NCI-H187 (cell line): ENCODE measurements at regions not wholly inside any gene's neighbourhood (a gene's known extent, or its start where the extent isn't known, plus 50 kb on each side); places are given as distances from the start of the nearest gene placed in this dataset.

ENCODE experiments used
- DNase-seq, 2 experiments: peaks; one replicate each; lab custom pipeline; 2025; lab: John Stamatoyannopoulos, UW

GRCh38 chr2:5236249-5236648 is 455.9 kb upstream of the SOX11 start:
- no peak for DNase-seq

DNA sequence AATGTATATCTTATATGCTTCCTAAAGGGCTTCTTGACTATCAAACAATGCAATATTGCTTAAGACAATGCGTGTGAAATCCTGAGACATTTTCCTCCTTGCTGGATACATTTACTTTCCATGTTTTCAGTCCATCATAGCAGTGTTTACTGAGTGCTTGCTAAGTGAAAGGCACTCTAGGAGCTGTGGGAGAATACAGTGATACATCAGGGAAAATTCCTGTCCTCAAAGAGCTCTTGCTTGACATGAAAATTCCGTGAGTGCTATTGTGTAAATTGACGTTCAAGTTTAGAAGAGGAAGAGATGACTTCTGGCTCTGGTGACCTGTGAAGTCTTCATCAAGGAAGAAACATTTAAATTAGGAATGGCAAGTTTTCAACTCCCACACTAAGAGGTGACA is 449.4 kb upstream of the SOX11 start:
- DNase-seq = no peak

GRCh38 chr2:5250482-5250881 is 441.7 kb upstream of the SOX11 start:
- DNase-seq = no peak

GRCh38 chr2:5253263-5253662 is 438.9 kb upstream of the SOX11 start:
- DNase-seq = no peak

DNA sequence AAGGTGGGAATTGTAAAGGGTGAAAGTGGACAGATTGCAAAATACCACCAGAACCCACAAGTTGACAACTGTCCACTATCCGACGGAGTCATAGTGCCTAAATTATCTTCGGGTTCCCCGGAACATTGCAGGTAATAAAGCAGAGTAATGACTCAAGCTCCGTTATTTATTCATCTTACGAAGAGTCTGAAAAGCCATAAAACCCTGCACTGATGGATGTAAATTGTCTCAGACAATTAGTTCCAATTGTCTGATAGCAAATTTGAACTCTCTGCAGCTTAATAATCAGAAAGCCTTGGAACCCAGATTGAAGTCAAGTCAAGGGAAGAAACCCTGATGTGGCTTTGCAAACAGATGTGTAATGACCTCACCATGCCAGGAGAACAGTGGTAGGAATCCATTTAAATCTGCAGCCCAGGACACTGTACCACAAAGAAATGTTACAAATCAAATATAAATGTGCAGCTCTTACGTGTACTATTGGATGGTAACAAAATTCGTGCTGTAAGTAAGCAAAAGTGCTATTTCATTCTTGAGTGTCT is 437.3 kb upstream of the SOX11 start:
- no peak for DNase-seq

- no peak for DNase-seq
These were observed 428.9 kb upstream of the SOX11 start for GRCh38 chr2:5263291-5263690.

DNA sequence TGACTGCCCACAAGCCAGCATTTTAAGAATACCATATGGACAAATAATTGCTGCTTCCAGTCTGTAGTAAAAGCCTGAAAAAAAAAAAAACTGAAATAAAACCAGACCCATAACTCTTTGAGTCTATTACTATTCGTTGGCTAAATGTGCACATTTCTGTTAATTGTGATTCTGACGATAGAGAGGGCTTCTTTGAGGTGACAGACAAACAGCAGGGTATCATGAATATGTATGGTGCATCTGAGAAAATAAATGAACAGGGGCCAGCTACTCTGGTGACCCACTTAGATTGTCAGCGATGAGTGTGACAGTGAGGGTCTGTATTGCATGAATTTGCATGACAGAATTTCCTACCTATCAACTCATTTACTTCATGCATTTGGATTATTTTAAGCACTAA is 427.8 kb upstream of the SOX11 start:
- DNase-seq = no peak

DNA sequence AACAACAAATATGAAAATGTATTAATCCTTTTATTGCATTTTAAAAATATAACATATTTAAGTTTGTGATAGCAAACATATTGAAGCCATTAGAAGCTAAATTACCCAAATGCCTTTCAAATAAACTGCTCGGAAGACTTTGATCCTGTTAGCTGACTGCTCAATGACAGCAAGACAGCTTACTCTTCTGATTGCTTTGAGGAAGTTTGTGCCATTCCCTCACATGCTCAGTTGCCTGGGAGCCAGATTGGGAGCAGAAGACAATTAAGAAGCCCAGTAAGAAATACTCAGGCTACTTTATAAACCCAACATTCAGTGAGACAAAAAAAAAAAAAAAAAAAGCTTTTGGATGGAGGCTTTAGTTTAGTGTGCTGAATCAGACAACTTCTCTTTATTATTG is 407.1 kb upstream of the SOX11 start:
- no peak for DNase-seq

- DNase-seq = no peak
These were observed 406.1 kb upstream of the SOX11 start for GRCh38 chr2:5285872-5286769.

DNA sequence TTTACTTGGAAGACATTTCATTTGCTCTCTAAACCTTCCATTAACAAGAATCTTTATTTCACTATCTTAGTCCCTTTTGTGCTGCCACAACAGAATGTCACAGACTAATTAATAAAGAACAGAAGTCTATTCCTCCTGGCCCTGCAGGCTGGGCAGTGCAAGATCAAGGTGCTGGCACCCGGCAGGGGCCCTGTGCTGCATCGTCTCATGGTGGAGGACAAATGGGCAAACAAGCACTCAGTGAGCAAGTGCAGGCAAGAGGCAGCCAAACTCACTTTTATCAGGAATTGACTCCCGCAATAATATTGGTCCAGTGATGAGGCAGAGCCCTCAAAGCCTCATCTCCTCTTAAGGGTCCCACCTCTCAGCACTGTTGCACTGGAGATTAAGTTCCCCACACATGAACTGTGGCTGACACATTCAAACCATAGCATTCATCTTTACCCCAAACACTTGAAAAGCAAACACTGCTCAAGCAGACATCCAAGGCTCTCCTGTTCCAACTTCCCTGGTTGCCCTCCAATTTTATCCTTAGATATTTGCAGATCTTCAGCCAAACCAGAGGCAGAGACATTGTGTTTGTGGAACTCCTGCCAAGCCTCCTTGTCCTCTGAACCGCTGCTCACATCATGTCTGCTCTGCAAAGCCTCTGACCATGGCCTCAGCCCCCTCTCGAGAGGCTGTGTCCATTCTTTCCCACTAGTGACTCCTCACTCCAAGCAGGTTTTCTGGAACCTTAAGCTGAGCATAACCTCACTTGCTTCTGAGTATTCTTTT is 404.4 kb upstream of the SOX11 start:
- DNase-seq = no peak

DNA sequence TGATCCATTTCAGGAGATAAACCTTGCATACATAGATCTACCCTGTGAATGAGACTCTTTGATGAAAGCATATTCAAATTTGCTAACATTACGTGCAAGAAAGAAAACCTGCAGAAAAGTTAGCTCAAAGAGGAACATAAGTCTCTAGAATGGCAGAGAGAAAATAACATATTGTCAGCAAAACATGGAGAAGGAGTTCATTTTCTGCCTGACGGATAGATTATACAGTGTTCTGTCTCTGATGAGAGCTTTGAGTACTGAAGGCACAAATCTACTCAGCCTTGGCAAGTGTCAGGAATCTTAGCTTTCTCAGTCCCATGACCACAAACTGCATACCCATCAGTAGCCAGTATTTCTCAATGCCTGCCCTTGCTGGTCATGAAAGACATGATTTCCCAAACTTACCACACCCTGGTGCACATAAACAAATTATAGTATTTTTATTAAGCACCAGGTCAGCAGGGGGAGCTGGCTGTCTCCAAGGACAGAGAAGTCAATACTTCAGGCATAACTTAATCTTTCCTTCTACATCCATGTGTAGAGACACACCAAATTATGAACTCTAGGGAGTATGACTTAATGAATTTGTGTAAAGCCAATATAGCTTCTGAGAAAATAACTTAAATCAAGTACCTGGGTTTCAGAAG is 401.2 kb upstream of the SOX11 start:
- DNase-seq = no peak

- no peak for DNase-seq
These were observed 387.5 kb upstream of the SOX11 start for GRCh38 chr2:5304640-5305039.

- no peak for DNase-seq
These were observed 377.1 kb upstream of the SOX11 start for GRCh38 chr2:5315041-5315440.

DNA sequence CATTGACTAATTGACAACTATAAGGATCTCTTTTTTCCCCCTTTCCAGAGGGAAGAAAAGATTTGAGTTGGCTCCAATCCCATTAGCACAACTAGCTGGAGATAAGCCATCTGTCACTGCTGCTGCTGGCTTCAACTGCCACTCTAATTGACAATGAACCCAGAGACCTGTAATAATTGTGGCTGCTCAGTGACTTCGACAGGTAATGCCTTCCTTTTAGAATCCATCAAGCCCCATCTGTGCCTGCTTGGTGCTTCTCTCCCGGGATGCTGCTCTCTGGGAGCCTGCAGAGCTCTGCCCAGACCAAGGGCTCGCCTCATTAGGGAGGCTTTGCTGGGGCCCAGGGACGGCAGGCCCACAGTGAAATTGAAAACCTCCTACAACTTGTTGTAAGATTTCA is 376.7 kb upstream of the SOX11 start:
- DNase-seq = no peak

DNA sequence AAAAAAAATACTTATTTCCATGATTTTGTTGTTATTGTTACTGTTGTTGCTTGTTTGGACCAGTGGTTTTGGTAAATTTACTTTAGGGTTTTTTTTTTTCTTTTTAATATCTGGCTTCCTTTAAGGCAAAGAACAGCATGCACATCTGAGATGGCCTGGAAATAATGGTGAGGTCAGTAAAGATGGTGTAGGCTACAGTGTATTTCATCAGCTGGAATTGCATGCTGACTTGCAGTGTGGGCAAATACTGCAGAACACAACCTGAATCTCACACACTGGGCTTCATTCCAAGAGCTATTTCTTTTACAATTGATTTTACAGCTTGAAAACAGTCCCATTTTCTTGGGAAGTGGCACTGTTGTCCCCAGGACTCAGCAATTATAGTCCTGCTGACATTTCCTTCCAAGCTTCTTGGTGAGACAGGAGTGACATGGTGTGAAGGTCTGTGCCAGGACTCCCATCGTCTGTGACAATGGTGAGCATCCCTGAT is 376.1 kb upstream of the SOX11 start:
- DNase-seq = no peak

DNA sequence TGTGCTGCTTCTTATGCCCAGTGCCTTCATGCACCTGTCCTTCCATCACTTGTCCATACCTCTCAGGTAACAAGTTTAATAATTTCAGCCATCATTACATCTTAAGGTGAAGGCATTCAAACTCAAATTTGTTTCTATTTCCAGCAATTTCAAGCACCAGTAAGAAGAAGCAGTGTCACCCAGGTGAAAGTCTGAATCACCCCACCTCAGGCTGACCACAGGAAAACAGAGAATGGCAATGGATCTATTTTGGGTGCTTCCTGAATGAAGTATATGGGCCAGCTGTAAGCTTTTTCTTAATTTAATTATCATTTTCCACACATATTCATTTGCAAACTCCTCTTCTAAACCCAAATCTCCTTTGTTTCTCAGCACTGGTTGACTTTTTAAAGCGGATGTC is 372.7 kb upstream of the SOX11 start:
- DNase-seq = no peak

DNA sequence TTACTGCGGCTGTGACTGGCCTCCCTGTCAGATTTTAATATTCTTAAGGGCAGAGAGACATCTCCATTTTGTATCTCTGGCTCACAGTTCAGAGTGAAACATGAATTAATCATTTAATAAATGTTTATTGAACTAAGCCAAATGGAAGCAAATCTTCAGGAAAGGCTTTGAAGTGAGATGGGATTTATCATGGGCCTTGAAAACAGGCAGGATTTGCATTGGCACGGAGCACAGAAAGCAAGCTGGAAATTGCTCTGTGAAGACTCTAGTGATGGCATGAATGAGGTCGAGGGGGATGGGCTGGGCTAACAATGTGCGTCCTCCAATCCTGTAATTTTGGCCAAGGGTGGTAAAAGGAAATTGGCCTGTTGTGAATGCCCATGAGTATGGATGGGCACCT is 369.8 kb upstream of the SOX11 start:
- no peak for DNase-seq

GRCh38 chr2:5325523-5325922 is 366.7 kb upstream of the SOX11 start:
- no peak for DNase-seq

- no peak for DNase-seq
These were observed 363.4 kb upstream of the SOX11 start for GRCh38 chr2:5328826-5329225.

- no peak for DNase-seq
These were observed 362.4 kb upstream of the SOX11 start for GRCh38 chr2:5329763-5330162.

DNA sequence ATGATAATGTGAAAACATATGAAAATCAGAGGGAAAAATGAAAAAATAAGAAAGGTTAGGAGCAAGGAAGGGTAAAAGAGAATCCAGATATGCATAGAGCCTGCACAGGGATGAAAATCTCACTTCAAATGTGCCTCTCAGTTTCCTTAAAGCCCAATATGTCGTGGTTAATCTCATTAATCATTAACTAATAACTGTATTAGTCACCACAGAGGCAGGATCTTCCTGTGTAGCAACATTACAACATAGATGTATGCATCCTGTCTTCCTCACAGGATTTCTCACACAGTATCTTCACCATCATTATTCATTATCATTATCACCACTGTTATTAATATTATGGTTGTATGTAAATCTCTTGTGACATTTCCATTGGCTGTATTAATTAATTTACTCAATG is 361.2 kb upstream of the SOX11 start:
- no peak for DNase-seq

- DNase-seq = no peak
These were observed 359.3 kb upstream of the SOX11 start for GRCh38 chr2:5332925-5333324.
